COLO668 (cell line): ENCODE measurements at regions not wholly inside any gene's neighbourhood (a gene's known extent, or its start where the extent isn't known, plus 50 kb on each side); places are given as distances from the start of the nearest gene placed in this dataset.

Source experiments
- DNase-seq: peaks from one replicate; lab custom pipeline; 2025; ENCODE audit not compliant: unreplicated experiment; lab: John Stamatoyannopoulos, UW

GRCh38 chr3:27593173-27593572 lies 109.0 kb upstream of the SLC4A7 start:
- DNase-seq, result no peak

GRCh38 chr3:27591312-27592210 lies 107.4 kb upstream of the SLC4A7 start:
- no peak for DNase-seq

GRCh38 chr3:27590437-27591298 lies 106.5 kb upstream of the SLC4A7 start:
- DNase-seq, result no peak

- DNase-seq, result no peak
These were observed 105.6 kb upstream of the SLC4A7 start for GRCh38 chr3:27589795-27590194.

GRCh38 chr3:27585429-27585828 lies 101.2 kb upstream of the SLC4A7 start:
- no peak for DNase-seq

GRCh38 chr3:27584874-27585273 lies 100.7 kb upstream of the SLC4A7 start:
- no peak for DNase-seq

- DNase-seq, result no peak
These were observed 97.7 kb upstream of the SLC4A7 start for GRCh38 chr3:27581852-27582251.

- no peak for DNase-seq
These were observed 93.8 kb upstream of the SLC4A7 start for GRCh38 chr3:27578032-27578431.

GRCh38 chr3:27577504-27577903 lies 93.3 kb upstream of the SLC4A7 start:
- no peak for DNase-seq

GRCh38 chr3:27576171-27576570 lies 92.0 kb upstream of the SLC4A7 start:
- DNase-seq, result no peak

- no peak for DNase-seq
These were observed 91.3 kb upstream of the SLC4A7 start for GRCh38 chr3:27575499-27575898.

GRCh38 chr3:27574438-27574795 lies 90.2 kb upstream of the SLC4A7 start:
- no peak for DNase-seq

GRCh38 chr3:27573780-27574437 lies 89.7 kb upstream of the SLC4A7 start:
- no peak for DNase-seq

GRCh38 chr3:27573138-27573537 lies 89.0 kb upstream of the SLC4A7 start:
- DNase-seq, result no peak

GRCh38 chr3:27571345-27571744 lies 87.2 kb upstream of the SLC4A7 start:
- DNase-seq, result no peak

- DNase-seq, result no peak
These were observed 86.4 kb upstream of the SLC4A7 start for GRCh38 chr3:27570421-27571106.

- no peak for DNase-seq
These were observed 84.2 kb upstream of the SLC4A7 start for GRCh38 chr3:27568393-27568792.

- DNase-seq, result no peak
These were observed 83.1 kb upstream of the SLC4A7 start for GRCh38 chr3:27567251-27567650.

GRCh38 chr3:27565201-27565852 lies 81.1 kb upstream of the SLC4A7 start:
- no peak for DNase-seq

GRCh38 chr3:27561576-27561975 lies 77.4 kb upstream of the SLC4A7 start:
- no peak for DNase-seq
